ENCODE measurements at regions not wholly inside any gene's neighbourhood (a gene's known extent, or its start where the extent isn't known, plus 50 kb on each side); places are given as distances from the start of the nearest gene placed in this dataset.

GRCh38 chr20:24771542-24772061 lies 177.5 kb upstream of the CST7 start:
- ChIA-PET CTCF (no interaction called here), POLR2A (interaction anchor here (0.6 kb wide), 1 partner anchor 64 kb away, joined by 3 read pairs; no protein-coding TSS in a partner anchor)
- H3K9ac ChIP-seq (replicated peaks; ENCODE audit: extremely low read depth, insufficient read depth, low read length), result no peak overlapping the region
- H3K36me3 ChIP-seq (ENCODE audit: control insufficient read depth in 2 of 2, extremely low read depth in 1 of 2, insufficient read depth in 2 of 2, low read length in 2 of 2), result no peaks in the 10 kb centered on the region
- H3K4me1 ChIP-seq (ENCODE audit: control insufficient read depth, extremely low read depth, insufficient read depth, low read length), result no peaks in the 10 kb centered on the region
- intact Hi-C loops (cut with micrococcal nuclease), result no loop called here
- no TSS peak for BruUV-seq (replicated peaks)
- no peaks in the 10 kb centered on the region for H3K9me1 ChIP-seq (replicated peaks; ENCODE audit: control insufficient read depth, extremely low read depth, insufficient read depth, low read length)
- no peak overlapping the region for H3K4me2 ChIP-seq (ENCODE audit: insufficient read depth, low read length)
- H3K9me3 ChIP-seq (replicated peaks; ENCODE audit: control insufficient read depth, insufficient read depth, low read length), result no peaks in the 10 kb centered on the region
- DNase-seq (ENCODE audit: low read depth, low spot score) (no peak), FAIRE-seq (no peak)
- no peaks in the 10 kb centered on the region for H3K27me3 ChIP-seq (ENCODE audit: control insufficient read depth in 2 of 2, insufficient read depth in 2 of 2, low read length in 2 of 2)
- H3K79me2 ChIP-seq (ENCODE audit: control insufficient read depth, insufficient read depth, low read length), result no peaks in the 10 kb centered on the region
- dilution Hi-C loops (cut with MboI; ENCODE audit: extremely low pct_ligation_motif_present, low sequenced_read_pairs), result no loop called here
- no peaks in the 10 kb centered on the region for H4K20me1 ChIP-seq (replicated peaks; ENCODE audit: control insufficient read depth, extremely low read depth, insufficient read depth, low read length)
- no peak for TF ChIP-seq MAX (IDR thresholded peaks at IDR 0.05; ENCODE audit: insufficient read depth, insufficient read length)
- no peak for TF ChIP-seq POLR2A (IDR thresholded peaks at IDR 0.05; ENCODE audit: low read depth, low read length)
- TF ChIP-seq CTCF (IDR thresholded peaks at IDR 0.05; ENCODE audit: extremely low read depth in 1 of 2, insufficient read depth in 1 of 2, low read depth in 1 of 2, low read length in 2 of 2), result no peak
- no peak for TF ChIP-seq MYC (IDR thresholded peaks at IDR 0.05; ENCODE audit: low read depth, low read length)
- no peak for TF ChIP-seq POLR2AphosphoS5 (IDR thresholded peaks at IDR 0.05; ENCODE audit: insufficient read depth, low read depth, low read length)
- TF ChIP-seq JUN (IDR thresholded peaks at IDR 0.05; ENCODE audit: borderline replicate concordance, insufficient read depth, insufficient read length, low read depth), result no peak
- no peak for TF ChIP-seq GATA2 (IDR thresholded peaks at IDR 0.05; ENCODE audit: insufficient read depth, insufficient read length, low read depth, low read length)
- TF ChIP-seq FOS (IDR thresholded peaks at IDR 0.05; ENCODE audit: borderline replicate concordance, insufficient read depth, low read length), result no peak
- no peak for TF ChIP-seq EZH2 (IDR thresholded peaks at IDR 0.05; ENCODE audit: borderline replicate concordance, low read depth, low read length, severe bottlenecking)
- H2AFZ ChIP-seq (ENCODE audit: low read depth, low read length), result no peak overlapping the region
- H3K4me3 ChIP-seq (replicated peaks in 1 of 3; ENCODE audit: insufficient read depth in 1 of 3, low read depth in 1 of 3, low read length in 3 of 3), result no peak overlapping the region
- no peak overlapping the region for H3K27ac ChIP-seq (ENCODE audit: insufficient read depth, low read depth, low read length)

All from endothelial cell of umbilical vein (primary cell).